Testis (tissue), 2 donors: ENCODE measurements at regions not wholly inside any gene's neighbourhood (a gene's known extent, or its start where the extent isn't known, plus 50 kb on each side); places are given as distances from the start of the nearest gene placed in this dataset.

Source experiments
- POLR2A ChIP-seq: fragments of 450-650 bp; IDR thresholded peaks from one replicate; pipeline ENCODE4 v1.6.1; 2017; ENCODE audit warnings: antibody characterized with exemption, mild to moderate bottlenecking, moderate library complexity
- TF ChIP-seq, protein P1 (sequence below), 3 experiments: fragments of 450-650 bp in 2 of 3; fragments of 200-600 bp in 1 of 3; sonication (generic) in 1 of 3; IDR thresholded peaks; one replicate each; pipeline ENCODE4 v1.5.1; 2016 to 2019; ENCODE audit warnings: antibody characterized with exemption in 3 of 3, mild to moderate bottlenecking in 2 of 3, moderate library complexity in 1 of 3

DNA sequence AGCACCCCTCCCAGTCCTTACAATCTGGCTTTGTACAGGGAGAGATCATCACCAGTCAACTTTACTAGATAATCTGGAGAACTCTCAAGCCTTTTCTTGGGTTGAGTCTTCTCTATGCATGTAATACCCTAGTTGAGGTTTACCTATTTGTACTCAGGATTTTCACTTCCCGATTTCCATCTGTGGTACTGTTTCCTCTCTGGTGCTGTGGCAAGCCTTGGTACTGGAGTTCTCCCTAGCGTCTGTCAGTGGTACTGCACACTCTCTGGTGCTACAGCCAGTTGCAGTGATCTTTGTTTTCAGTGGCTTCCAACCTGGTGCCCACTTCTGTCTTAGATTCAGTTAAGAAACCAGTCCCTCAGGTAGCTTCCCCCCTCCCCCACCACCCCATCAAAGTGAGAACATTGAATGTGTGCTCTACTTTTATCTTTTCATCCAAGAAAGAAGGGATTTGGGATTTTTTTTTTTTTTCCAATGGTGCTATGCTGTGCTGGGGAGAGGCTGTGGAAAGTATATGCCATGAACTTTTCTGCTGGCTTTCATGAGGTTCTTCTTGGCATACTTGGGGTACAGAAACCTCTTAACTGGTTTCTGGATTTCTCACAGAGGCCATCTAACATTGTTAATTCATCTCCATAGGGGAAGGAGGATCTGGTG, 69.4 kb upstream of the EVL start:
- TF ChIP-seq, protein P1, sequence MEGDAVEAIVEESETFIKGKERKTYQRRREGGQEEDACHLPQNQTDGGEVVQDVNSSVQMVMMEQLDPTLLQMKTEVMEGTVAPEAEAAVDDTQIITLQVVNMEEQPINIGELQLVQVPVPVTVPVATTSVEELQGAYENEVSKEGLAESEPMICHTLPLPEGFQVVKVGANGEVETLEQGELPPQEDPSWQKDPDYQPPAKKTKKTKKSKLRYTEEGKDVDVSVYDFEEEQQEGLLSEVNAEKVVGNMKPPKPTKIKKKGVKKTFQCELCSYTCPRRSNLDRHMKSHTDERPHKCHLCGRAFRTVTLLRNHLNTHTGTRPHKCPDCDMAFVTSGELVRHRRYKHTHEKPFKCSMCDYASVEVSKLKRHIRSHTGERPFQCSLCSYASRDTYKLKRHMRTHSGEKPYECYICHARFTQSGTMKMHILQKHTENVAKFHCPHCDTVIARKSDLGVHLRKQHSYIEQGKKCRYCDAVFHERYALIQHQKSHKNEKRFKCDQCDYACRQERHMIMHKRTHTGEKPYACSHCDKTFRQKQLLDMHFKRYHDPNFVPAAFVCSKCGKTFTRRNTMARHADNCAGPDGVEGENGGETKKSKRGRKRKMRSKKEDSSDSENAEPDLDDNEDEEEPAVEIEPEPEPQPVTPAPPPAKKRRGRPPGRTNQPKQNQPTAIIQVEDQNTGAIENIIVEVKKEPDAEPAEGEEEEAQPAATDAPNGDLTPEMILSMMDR (IDR thresholded peaks at IDR 0.05) = peak; percentile 9 to 64 (median 54)
- TF ChIP-seq POLR2A = no peak
